ENCODE measurements at regions not wholly inside any gene's neighbourhood (a gene's known extent, or its start where the extent isn't known, plus 50 kb on each side); places are given as distances from the start of the nearest gene placed in this dataset.
A peak's percentile ranks its signal among the peaks of the same experiment; 100 is the strongest.

- no peak for DNase-seq
Observed at GRCh38 chr16:49216593-49216992, 65.0 kb downstream of the CBLN1 start.

- no peak for DNase-seq
Observed at GRCh38 chr16:49213594-49213993, 68.0 kb downstream of the CBLN1 start.

- DNase-seq = no peak
Observed at GRCh38 chr16:49204191-49204590, 77.4 kb downstream of the CBLN1 start.

GRCh38 chr16:49203361-49203760 lies 78.3 kb downstream of the CBLN1 start:
- DNase-seq = no peak

- DNase-seq = no peak
Observed at GRCh38 chr16:49201118-49201517, 80.5 kb downstream of the CBLN1 start.

GRCh38 chr16:49200223-49200820 lies 81.3 kb downstream of the CBLN1 start:
- DNase-seq = no peak

- DNase-seq = no peak
Observed at GRCh38 chr16:49195237-49195548, 86.4 kb downstream of the CBLN1 start.

GRCh38 chr16:49194537-49195236 lies 87.0 kb downstream of the CBLN1 start:
- no peak for DNase-seq

- DNase-seq = no peak
Observed at GRCh38 chr16:49193596-49193995, 88.0 kb downstream of the CBLN1 start.

- no peak for DNase-seq
Observed at GRCh38 chr16:49189286-49189685, 92.4 kb downstream of the CBLN1 start.

GRCh38 chr16:49183911-49184310 lies 97.7 kb downstream of the CBLN1 start:
- DNase-seq = peak; percentile 81

GRCh38 chr16:49181791-49182518 lies 99.7 kb downstream of the CBLN1 start:
- DNase-seq = peak; percentile 22

GRCh38 chr16:49179714-49180330 lies 101.8 kb downstream of the CBLN1 start:
- no peak for DNase-seq

GRCh38 chr16:49168126-49168525 lies 113.5 kb downstream of the CBLN1 start:
- no peak for DNase-seq

GRCh38 chr16:49165025-49165424 lies 116.6 kb downstream of the CBLN1 start:
- no peak for DNase-seq

- DNase-seq = no peak
Observed at GRCh38 chr16:49161191-49161590, 120.4 kb downstream of the CBLN1 start.

- DNase-seq = no peak
Observed at GRCh38 chr16:49158029-49158642, 123.5 kb downstream of the CBLN1 start.

- peak; percentile 80 for DNase-seq
Observed at GRCh38 chr16:49150341-49150740, 131.3 kb downstream of the CBLN1 start.

- no peak for DNase-seq
Observed at GRCh38 chr16:49148410-49148809, 133.2 kb downstream of the CBLN1 start.

- no peak for DNase-seq
Observed at GRCh38 chr16:49140618-49141017, 141.0 kb downstream of the CBLN1 start.

- DNase-seq = no peak
Observed at GRCh38 chr16:49130397-49130796, 151.2 kb downstream of the CBLN1 start.

- DNase-seq = no peak
Observed at GRCh38 chr16:49129935-49130334, 151.7 kb downstream of the CBLN1 start.

GRCh38 chr16:49128740-49129139 lies 152.9 kb downstream of the CBLN1 start:
- no peak for DNase-seq

All from NCI-H1436 (cell line).